HCT116 (cell line): ENCODE measurements at regions not wholly inside any gene's neighbourhood (a gene's known extent, or its start where the extent isn't known, plus 50 kb on each side); places are given as distances from the start of the nearest gene placed in this dataset.

Source experiments
- CBX3 ChIP-seq: IDR thresholded peaks from 2 replicates; pipeline ENCODE4 v1.6.1; 2012; ENCODE audit warnings: low read depth
- CEBPB ChIP-seq: IDR thresholded peaks from 2 replicates; pipeline ENCODE4 v1.6.1; 2012; ENCODE audit warnings: low read depth
- EZH2 ChIP-seq: fragments of 200-600 bp; sonication (generic); IDR thresholded peaks from 2 replicates; pipeline ENCODE4 v1.6.1; 2017; ENCODE audit warnings: antibody characterized with exemption, mixed run types
- POLR2A ChIP-seq: IDR thresholded peaks from 2 replicates; pipeline ENCODE4 v1.7.0; 2011; ENCODE audit warnings: borderline replicate concordance; ENCODE audit not compliant: insufficient read depth, insufficient read length; ENCODE audit errors: extremely low read depth
- SP1 ChIP-seq: IDR thresholded peaks from 2 replicates; pipeline ENCODE4 v1.6.1; 2012; ENCODE audit warnings: low read depth
- SRF ChIP-seq: IDR thresholded peaks from 2 replicates; pipeline ENCODE4 v1.6.1; 2012; ENCODE audit warnings: low read depth
- TCF7L2 ChIP-seq: IDR thresholded peaks from 2 replicates; pipeline ENCODE4 v1.7.0; 2011; ENCODE audit warnings: borderline replicate concordance, inconsistent platforms; ENCODE audit not compliant: insufficient read depth, insufficient read length; ENCODE audit errors: extremely low read depth
- YY1 ChIP-seq: IDR thresholded peaks from 2 replicates; pipeline ENCODE4 v1.6.1; 2011; ENCODE audit warnings: low read length, low read depth, moderate library complexity, mild to moderate bottlenecking; ENCODE audit not compliant: insufficient replicate concordance; ENCODE audit errors: extremely low read depth
- ZNF274 ChIP-seq: fragments of 200-500 bp; sonication (Bioruptor generic); IDR thresholded peaks from 2 replicates; pipeline ENCODE4 v1.6.1; 2014; ENCODE audit warnings: mild to moderate bottlenecking, low read depth, low read length, inconsistent platforms
- TF ChIP-seq, protein P1 (sequence below): IDR thresholded peaks from 2 replicates; pipeline ENCODE4 v1.6.1; 2011; ENCODE audit warnings: mild to moderate bottlenecking, low read length, moderate library complexity; ENCODE audit not compliant: insufficient replicate concordance; ENCODE audit errors: extremely low read depth
- TF ChIP-seq, protein P2 (sequence below), 3 experiments: fragments of 200-600 bp in 1 of 3; sonication (generic) in 1 of 3; IDR thresholded peaks in 2 of 3; conservative IDR thresholded peaks in 1 of 3; 2 replicates each; pipeline ENCODE4 v1.5.1; 2012 to 2017; ENCODE audit warnings: low read depth in 2 of 3, low read length in 2 of 3, antibody characterized with exemption in 1 of 3, borderline replicate concordance in 1 of 3, control low read depth in 1 of 3, mild to moderate bottlenecking in 1 of 3, mixed read lengths in 1 of 3, mixed run types in 1 of 3, moderate library complexity in 1 of 3; ENCODE audit not compliant: insufficient read depth in 1 of 3
- TF ChIP-seq, protein P3 (sequence below): IDR thresholded peaks from 2 replicates; pipeline ENCODE4 v1.6.1; 2012; ENCODE audit warnings: low read depth
- TF ChIP-seq, protein P4 (sequence below): IDR thresholded peaks from 2 replicates; pipeline ENCODE4 v1.6.1; 2012

DNA sequence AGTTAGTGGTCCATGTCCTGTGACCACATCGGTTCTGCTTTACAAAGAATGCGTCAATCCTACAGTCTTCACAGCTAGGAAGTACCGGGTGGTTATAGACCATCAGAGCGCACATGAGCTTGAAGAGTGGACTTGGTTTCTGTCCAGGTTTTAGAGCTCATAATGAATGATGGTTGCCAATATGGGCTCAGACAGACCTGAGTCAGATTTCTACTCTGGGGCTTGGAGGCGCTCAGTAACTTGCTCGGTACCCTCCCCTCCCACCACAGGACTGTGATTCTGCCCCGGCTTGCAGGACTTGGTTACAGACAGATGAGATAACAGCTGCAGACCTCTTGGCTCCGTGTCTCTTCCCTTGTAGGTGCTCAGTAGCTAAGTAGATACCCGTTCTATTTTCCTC lies 284.7 kb downstream of the TSHZ3 start:
- TF ChIP-seq, protein P1, sequence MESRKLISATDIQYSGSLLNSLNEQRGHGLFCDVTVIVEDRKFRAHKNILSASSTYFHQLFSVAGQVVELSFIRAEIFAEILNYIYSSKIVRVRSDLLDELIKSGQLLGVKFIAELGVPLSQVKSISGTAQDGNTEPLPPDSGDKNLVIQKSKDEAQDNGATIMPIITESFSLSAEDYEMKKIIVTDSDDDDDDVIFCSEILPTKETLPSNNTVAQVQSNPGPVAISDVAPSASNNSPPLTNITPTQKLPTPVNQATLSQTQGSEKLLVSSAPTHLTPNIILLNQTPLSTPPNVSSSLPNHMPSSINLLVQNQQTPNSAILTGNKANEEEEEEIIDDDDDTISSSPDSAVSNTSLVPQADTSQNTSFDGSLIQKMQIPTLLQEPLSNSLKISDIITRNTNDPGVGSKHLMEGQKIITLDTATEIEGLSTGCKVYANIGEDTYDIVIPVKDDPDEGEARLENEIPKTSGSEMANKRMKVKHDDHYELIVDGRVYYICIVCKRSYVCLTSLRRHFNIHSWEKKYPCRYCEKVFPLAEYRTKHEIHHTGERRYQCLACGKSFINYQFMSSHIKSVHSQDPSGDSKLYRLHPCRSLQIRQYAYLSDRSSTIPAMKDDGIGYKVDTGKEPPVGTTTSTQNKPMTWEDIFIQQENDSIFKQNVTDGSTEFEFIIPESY: no peak
- TF ChIP-seq POLR2A: no peak
- TF ChIP-seq, protein P2, sequence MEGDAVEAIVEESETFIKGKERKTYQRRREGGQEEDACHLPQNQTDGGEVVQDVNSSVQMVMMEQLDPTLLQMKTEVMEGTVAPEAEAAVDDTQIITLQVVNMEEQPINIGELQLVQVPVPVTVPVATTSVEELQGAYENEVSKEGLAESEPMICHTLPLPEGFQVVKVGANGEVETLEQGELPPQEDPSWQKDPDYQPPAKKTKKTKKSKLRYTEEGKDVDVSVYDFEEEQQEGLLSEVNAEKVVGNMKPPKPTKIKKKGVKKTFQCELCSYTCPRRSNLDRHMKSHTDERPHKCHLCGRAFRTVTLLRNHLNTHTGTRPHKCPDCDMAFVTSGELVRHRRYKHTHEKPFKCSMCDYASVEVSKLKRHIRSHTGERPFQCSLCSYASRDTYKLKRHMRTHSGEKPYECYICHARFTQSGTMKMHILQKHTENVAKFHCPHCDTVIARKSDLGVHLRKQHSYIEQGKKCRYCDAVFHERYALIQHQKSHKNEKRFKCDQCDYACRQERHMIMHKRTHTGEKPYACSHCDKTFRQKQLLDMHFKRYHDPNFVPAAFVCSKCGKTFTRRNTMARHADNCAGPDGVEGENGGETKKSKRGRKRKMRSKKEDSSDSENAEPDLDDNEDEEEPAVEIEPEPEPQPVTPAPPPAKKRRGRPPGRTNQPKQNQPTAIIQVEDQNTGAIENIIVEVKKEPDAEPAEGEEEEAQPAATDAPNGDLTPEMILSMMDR (IDR thresholded peaks at IDR 0.05 in 2 of 3, conservative IDR thresholded peaks at IDR 0.05 in 1 of 3; ENCODE audit: borderline replicate concordance in 1 of 3, insufficient read depth in 1 of 3, low read depth in 2 of 3, low read length in 2 of 3): no peak
- no peak for TF ChIP-seq YY1
- TF ChIP-seq CEBPB: no peak
- TF ChIP-seq CBX3: no peak
- TF ChIP-seq, protein P3, sequence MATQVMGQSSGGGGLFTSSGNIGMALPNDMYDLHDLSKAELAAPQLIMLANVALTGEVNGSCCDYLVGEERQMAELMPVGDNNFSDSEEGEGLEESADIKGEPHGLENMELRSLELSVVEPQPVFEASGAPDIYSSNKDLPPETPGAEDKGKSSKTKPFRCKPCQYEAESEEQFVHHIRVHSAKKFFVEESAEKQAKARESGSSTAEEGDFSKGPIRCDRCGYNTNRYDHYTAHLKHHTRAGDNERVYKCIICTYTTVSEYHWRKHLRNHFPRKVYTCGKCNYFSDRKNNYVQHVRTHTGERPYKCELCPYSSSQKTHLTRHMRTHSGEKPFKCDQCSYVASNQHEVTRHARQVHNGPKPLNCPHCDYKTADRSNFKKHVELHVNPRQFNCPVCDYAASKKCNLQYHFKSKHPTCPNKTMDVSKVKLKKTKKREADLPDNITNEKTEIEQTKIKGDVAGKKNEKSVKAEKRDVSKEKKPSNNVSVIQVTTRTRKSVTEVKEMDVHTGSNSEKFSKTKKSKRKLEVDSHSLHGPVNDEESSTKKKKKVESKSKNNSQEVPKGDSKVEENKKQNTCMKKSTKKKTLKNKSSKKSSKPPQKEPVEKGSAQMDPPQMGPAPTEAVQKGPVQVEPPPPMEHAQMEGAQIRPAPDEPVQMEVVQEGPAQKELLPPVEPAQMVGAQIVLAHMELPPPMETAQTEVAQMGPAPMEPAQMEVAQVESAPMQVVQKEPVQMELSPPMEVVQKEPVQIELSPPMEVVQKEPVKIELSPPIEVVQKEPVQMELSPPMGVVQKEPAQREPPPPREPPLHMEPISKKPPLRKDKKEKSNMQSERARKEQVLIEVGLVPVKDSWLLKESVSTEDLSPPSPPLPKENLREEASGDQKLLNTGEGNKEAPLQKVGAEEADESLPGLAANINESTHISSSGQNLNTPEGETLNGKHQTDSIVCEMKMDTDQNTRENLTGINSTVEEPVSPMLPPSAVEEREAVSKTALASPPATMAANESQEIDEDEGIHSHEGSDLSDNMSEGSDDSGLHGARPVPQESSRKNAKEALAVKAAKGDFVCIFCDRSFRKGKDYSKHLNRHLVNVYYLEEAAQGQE: no peak
- no peak for TF ChIP-seq EZH2
- no peak for TF ChIP-seq TCF7L2
- TF ChIP-seq, protein P4, sequence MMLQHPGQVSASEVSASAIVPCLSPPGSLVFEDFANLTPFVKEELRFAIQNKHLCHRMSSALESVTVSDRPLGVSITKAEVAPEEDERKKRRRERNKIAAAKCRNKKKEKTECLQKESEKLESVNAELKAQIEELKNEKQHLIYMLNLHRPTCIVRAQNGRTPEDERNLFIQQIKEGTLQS: no peak
- no peak for TF ChIP-seq SP1
- no peak for TF ChIP-seq SRF
- no peak for TF ChIP-seq ZNF274
